RWPE2 (cell line): ENCODE measurements at regions not wholly inside any gene's neighbourhood (a gene's known extent, or its start where the extent isn't known, plus 50 kb on each side); places are given as distances from the start of the nearest gene placed in this dataset.

Source experiments
- ATAC-seq: fragments of 200-7000 bp; cut with Tn5 transposase; 3 replicates; pipeline ENCODE4 v1.9.1; 2021; ENCODE audit warnings: low read depth
- DNase-seq: peaks from one replicate; pipeline ENCODE4 v3.0.0-alpha.2; 2020; ENCODE audit warnings: low spot score
- H3K27ac ChIP-seq: fragments of 450-650 bp; 2 replicates; pipeline ENCODE4 v1.5.1; 2017; ENCODE audit warnings: mild to moderate bottlenecking; ENCODE audit not compliant: poor library complexity, severe bottlenecking
- H3K27me3 ChIP-seq: fragments of 250-450 bp; sonication (Bioruptor Pico); 2 replicates; pipeline ENCODE4 v1.5.1; 2021; ENCODE audit warnings: mild to moderate bottlenecking, moderate library complexity; ENCODE audit not compliant: insufficient read depth, poor library complexity, severe bottlenecking
- H3K36me3 ChIP-seq: fragments of 250-450 bp; sonication (Bioruptor Pico); 2 replicates; pipeline ENCODE4 v1.5.1; 2020; ENCODE audit warnings: low read depth, mild to moderate bottlenecking, moderate library complexity
- H3K4me1 ChIP-seq: fragments of 250-450 bp; sonication (Bioruptor Pico); 2 replicates; pipeline ENCODE4 v1.5.1; 2021; ENCODE audit warnings: mild to moderate bottlenecking, moderate library complexity; ENCODE audit not compliant: insufficient read depth, poor library complexity, severe bottlenecking
- H3K4me3 ChIP-seq: fragments of 250-450 bp; sonication (Bioruptor Pico); 2 replicates; pipeline ENCODE4 v1.5.1; 2021; ENCODE audit warnings: mild to moderate bottlenecking, moderate library complexity; ENCODE audit not compliant: severe bottlenecking
- H3K9me3 ChIP-seq: fragments of 250-450 bp; sonication (Bioruptor Pico); 2 replicates; pipeline ENCODE4 v1.5.1; 2021; ENCODE audit warnings: mild to moderate bottlenecking, moderate library complexity; ENCODE audit not compliant: severe bottlenecking
- CTCF ChIP-seq: fragments of 450-650 bp; IDR thresholded peaks from one replicate; pipeline ENCODE4 v1.5.1; 2017; ENCODE audit warnings: mild to moderate bottlenecking, moderate library complexity; ENCODE audit not compliant: poor library complexity, severe bottlenecking

GRCh38 chr13:97660594-97661260 is 226.8 kb downstream of the RAP2A start:
- H3K36me3 ChIP-seq, result no peaks in the 10 kb centered on the region
- H3K4me1 ChIP-seq, result no peaks in the 10 kb centered on the region
- ATAC-seq (no peak), DNase-seq (no peak)
- no peak for TF ChIP-seq CTCF
- H3K27me3 ChIP-seq, result peaks cover 3% of the 10 kb centered on the region
- H3K9me3 ChIP-seq, result no peaks in the 10 kb centered on the region
- no peak overlapping the region for H3K27ac ChIP-seq
- no peak overlapping the region for H3K4me3 ChIP-seq

GRCh38 chr13:97686594-97686993 is 252.6 kb downstream of the RAP2A start:
- no peaks in the 10 kb centered on the region for H3K9me3 ChIP-seq
- ATAC-seq (no peak), DNase-seq (no peak)
- H3K4me3 ChIP-seq, result no peak overlapping the region
- H3K27ac ChIP-seq, result no peak overlapping the region
- H3K4me1 ChIP-seq, result no peaks in the 10 kb centered on the region
- no peaks in the 10 kb centered on the region for H3K36me3 ChIP-seq
- H3K27me3 ChIP-seq, result no peaks in the 10 kb centered on the region
- no peak for TF ChIP-seq CTCF

GRCh38 chr13:97692628-97693027 is 258.7 kb downstream of the RAP2A start:
- no peak for TF ChIP-seq CTCF
- Histone ChIP-seq H3K4me3 (no peak overlapping the region), H3K9me3 (no peaks in the 10 kb centered on the region), H3K27me3 (no peaks in the 10 kb centered on the region), H3K27ac (no peak overlapping the region), H3K4me1 (no peaks in the 10 kb centered on the region), H3K36me3 (no peaks in the 10 kb centered on the region)
- ATAC-seq, result no peak
- DNase-seq, result no peak

GRCh38 chr13:97695684-97696083 is 257.8 kb upstream of the IPO5 start:
- no peak for ATAC-seq
- no peak overlapping the region for H3K27ac ChIP-seq
- H3K9me3 ChIP-seq, result no peaks in the 10 kb centered on the region
- no peak for TF ChIP-seq CTCF
- DNase-seq, result no peak
- no peaks in the 10 kb centered on the region for H3K27me3 ChIP-seq
- H3K36me3 ChIP-seq, result no peaks in the 10 kb centered on the region
- H3K4me3 ChIP-seq, result no peak overlapping the region
- H3K4me1 ChIP-seq, result no peaks in the 10 kb centered on the region

GRCh38 chr13:97696921-97697320 is 256.6 kb upstream of the IPO5 start:
- H3K4me1 ChIP-seq, result no peaks in the 10 kb centered on the region
- H3K27ac ChIP-seq, result no peak overlapping the region
- H3K27me3 ChIP-seq, result no peaks in the 10 kb centered on the region
- DNase-seq (no peak), ATAC-seq (no peak)
- H3K9me3 ChIP-seq, result no peaks in the 10 kb centered on the region
- no peak for TF ChIP-seq CTCF
- H3K36me3 ChIP-seq, result no peaks in the 10 kb centered on the region
- no peak overlapping the region for H3K4me3 ChIP-seq
